Body of pancreas (tissue), 4 donors: ENCODE measurements at regions not wholly inside any gene's neighbourhood (a gene's known extent, or its start where the extent isn't known, plus 50 kb on each side); places are given as distances from the start of the nearest gene placed in this dataset.
"Not testable (repeated sequence)": the region's sequence is repeated elsewhere in the genome, so short reads cannot be mapped to it uniquely, and the experiment has no call there.

Experiments
- ATAC-seq: fragments of 150-250 bp; one replicate; pipeline ENCODE4 v1.9.1; 2016
- DNase-seq, 4 donors: peaks; one replicate each; pipeline ENCODE4 v3.0.0-alpha.2; 2019
- H3K27ac ChIP-seq, 4 donors: fragments of 200-600 bp; sonication (generic); 1 replicate in 3 of 4; 2 replicates in 1 of 4; pipeline versions ENCODE4 v1.5.1 to v1.6.1; 2016 to 2019; ENCODE audit warnings: mild to moderate bottlenecking in 1 of 4, mixed read lengths in 1 of 4, moderate library complexity in 1 of 4
- H3K27me3 ChIP-seq, 2 donors: fragments of 200-600 bp; sonication (generic); one replicate each; pipeline ENCODE4 v1.6.0; 2016; ENCODE audit warnings: mild to moderate bottlenecking in 1 of 2
- H3K36me3 ChIP-seq, 2 donors: fragments of 200-600 bp; sonication (generic); replicated peaks in 1 of 2; 2 replicates each; pipeline ENCODE4 v1.5.1; 2016; ENCODE audit warnings: low read depth in 2 of 2; ENCODE audit not compliant: insufficient read depth in 1 of 2
- H3K4me1 ChIP-seq: fragments of 200-600 bp; sonication (generic); one replicate; pipeline ENCODE4 v1.6.0; 2016
- H3K4me3 ChIP-seq, 2 donors: fragments of 200-600 bp; sonication (generic); 1 replicate in 1 of 2; 2 replicates in 1 of 2; pipeline ENCODE4 v1.5.1; 2016 to 2019
- H3K9me3 ChIP-seq, 3 donors: fragments of 200-600 bp; sonication (generic); 1 replicate in 2 of 3; 2 replicates in 1 of 3; pipeline ENCODE4 v1.5.1; 2016
- WGBS, 2 donors: methylation state at CpG; one replicate each; pipeline ENCODE4 v1.1.5; 2017; 5-methylcytosine and 5-hydroxymethylcytosine counted together
- intact Hi-C: fragments of 100-400 bp; cut with DNase I; formaldehyde crosslinking; loops from one replicate; pipeline ENCODE4 v1.15.1; 2023

- H3K9me3 ChIP-seq, H3K4me1 ChIP-seq, intact Hi-C loops, ATAC-seq, H3K4me3 ChIP-seq, H3K27me3 ChIP-seq, H3K27ac ChIP-seq, H3K36me3 ChIP-seq: not testable (repeated sequence)
- 64 to 70% methylated on average over 6 to 7 of the region's 7 CpGs for whole genome bisulfite sequencing, 2 donors
- DNase-seq = peak in 1 of 4 donors; percentile 0
Observed at GRCh38 chr11:48803955-48804354, 179.7 kb downstream of the TRIM51G start.
